ENCODE measurements at regions not wholly inside any gene's neighbourhood (a gene's known extent, or its start where the extent isn't known, plus 50 kb on each side); places are given as distances from the start of the nearest gene placed in this dataset.

DNA sequence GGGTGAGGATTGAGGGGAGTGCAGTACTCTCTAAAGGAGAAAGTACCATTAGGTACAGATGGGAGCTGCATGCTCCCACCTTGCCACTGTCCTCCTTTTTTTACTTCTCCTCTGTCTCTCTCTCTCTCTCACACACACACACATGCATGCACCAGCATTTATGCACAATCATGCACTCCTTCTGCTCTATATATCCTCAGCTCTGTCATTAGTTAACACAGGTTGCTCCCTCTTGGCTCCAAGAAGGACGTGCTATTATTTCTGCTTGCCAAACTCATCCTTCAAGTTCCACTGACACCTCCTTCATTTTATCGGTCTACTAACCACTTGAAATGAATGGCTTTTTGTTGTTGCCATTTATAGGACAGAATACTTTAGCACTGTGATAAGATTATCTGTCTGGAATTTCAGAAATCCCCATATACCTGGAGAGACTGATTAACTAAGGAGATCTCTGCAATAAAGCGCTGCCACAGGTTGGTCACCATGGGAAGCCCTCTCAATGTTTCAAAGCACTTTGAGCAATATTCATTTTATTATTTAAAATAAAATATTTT lies 178.5 kb upstream of the TRIB2 start:
- Histone ChIP-seq H3K36me3 (ENCODE audit: control insufficient read depth, insufficient read depth, low read length) (no peaks in the 10 kb centered on the region), H3K4me3 (ENCODE audit: low read depth, low read length) (no peak overlapping the region), H3K27me3 (ENCODE audit: control insufficient read depth, insufficient read depth, low read length) (no peaks in the 10 kb centered on the region), H3K9me3 (ENCODE audit: control insufficient read depth, insufficient read depth, low read length) (no peaks in the 10 kb centered on the region), H3K27ac (ENCODE audit: low read depth, low read length) (no peak overlapping the region), H3K4me1 (ENCODE audit: control insufficient read depth, insufficient read depth, low read length) (no peaks in the 10 kb centered on the region)
- DNase-seq (ENCODE audit: low read depth in 4 of 6, low spot score in 6 of 6): peak in 1 of 6 donors; percentile 29
- no CpG with 5 or more reads among the region's 3 CpGs for WGBS (ENCODE audit: insufficient coverage)

DNA sequence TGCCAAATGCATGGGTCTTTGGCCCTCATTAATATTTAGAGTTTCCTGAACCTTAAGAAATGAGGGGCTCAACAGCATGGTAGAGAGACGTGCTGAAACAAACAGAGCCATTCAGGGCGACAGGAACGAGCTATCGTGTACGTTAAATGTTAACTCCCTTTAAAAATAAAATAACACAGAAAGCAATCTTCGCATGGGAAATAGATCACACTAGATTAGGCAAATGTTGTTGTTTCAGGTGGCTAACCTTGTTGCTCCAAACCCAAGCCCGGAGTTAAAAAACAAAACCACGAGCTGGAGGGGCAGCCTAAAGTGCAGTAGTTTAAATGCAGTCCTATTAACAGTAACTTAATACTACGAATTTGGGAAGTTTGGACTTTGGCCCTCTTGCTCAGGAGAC lies 177.4 kb upstream of the TRIB2 start:
- H3K4me3 ChIP-seq (ENCODE audit: low read depth, low read length): no peak overlapping the region
- peak in 1 of 6 donors; percentile 23 for DNase-seq (ENCODE audit: low read depth in 4 of 6, low spot score in 6 of 6)

DNA sequence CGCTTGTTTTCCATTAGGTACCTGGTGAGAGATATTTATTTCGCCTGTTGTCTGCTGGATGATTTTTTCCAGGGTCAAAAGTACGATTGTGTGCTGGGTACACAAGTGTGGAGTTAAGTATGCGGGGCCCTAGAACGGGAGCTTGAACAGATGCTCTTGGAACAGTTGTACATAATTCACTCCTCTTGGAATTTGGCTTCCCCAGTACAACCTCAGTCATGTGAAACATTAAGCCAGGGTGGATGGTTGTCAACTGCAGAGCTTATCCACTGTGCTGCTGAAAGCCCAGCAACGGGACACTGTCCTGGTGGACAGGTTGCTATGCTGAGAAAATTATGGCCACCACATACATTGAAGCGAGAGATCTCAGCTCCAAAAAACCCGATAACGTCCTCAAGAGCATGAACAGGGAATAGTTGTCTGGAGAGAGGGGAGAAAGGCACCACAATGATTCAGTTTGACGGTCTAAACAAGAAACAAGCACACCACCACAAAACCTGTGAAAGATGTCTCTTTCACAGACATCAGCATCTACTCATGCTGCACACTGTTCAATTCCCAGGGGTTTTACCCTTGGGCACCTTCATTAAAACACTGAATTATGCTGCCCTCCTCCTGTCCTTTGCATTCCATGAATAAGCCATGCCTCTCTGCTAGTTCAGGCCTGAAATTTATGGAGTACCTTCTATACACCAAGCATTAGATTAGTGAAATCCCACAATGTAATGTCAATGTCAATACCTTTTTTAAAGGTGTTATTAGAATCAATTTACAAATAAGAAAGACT lies 176.8 kb upstream of the TRIB2 start:
- WGBS (ENCODE audit: insufficient coverage): 69% methylated on average over 4 of the region's 10 CpGs
- H3K4me3 ChIP-seq (ENCODE audit: low read depth, low read length): no peak overlapping the region
- no peaks in the 10 kb centered on the region for H3K4me1 ChIP-seq (ENCODE audit: control insufficient read depth, insufficient read depth, low read length)
- no peaks in the 10 kb centered on the region for H3K9me3 ChIP-seq (ENCODE audit: control insufficient read depth, insufficient read depth, low read length)
- no peaks in the 10 kb centered on the region for H3K36me3 ChIP-seq (ENCODE audit: control insufficient read depth, insufficient read depth, low read length)
- DNase-seq (ENCODE audit: low read depth in 4 of 6, low spot score in 6 of 6): peak in 2 of 6 donors; percentile 32 to 42
- H3K27ac ChIP-seq (ENCODE audit: low read depth, low read length): no peak overlapping the region
- H3K27me3 ChIP-seq (ENCODE audit: control insufficient read depth, insufficient read depth, low read length): no peaks in the 10 kb centered on the region

More for the DNA sequence above, 177.4 kb upstream of the TRIB2 start:
- H3K36me3 ChIP-seq (ENCODE audit: control insufficient read depth, insufficient read depth, low read length): no peaks in the 10 kb centered on the region
- no peak overlapping the region for H3K27ac ChIP-seq (ENCODE audit: low read depth, low read length)
- no peaks in the 10 kb centered on the region for H3K9me3 ChIP-seq (ENCODE audit: control insufficient read depth, insufficient read depth, low read length)
- H3K27me3 ChIP-seq (ENCODE audit: control insufficient read depth, insufficient read depth, low read length): no peaks in the 10 kb centered on the region
- WGBS (ENCODE audit: insufficient coverage): 76% methylated on average over 2 of the region's 9 CpGs
- no peaks in the 10 kb centered on the region for H3K4me1 ChIP-seq (ENCODE audit: control insufficient read depth, insufficient read depth, low read length)

DNA sequence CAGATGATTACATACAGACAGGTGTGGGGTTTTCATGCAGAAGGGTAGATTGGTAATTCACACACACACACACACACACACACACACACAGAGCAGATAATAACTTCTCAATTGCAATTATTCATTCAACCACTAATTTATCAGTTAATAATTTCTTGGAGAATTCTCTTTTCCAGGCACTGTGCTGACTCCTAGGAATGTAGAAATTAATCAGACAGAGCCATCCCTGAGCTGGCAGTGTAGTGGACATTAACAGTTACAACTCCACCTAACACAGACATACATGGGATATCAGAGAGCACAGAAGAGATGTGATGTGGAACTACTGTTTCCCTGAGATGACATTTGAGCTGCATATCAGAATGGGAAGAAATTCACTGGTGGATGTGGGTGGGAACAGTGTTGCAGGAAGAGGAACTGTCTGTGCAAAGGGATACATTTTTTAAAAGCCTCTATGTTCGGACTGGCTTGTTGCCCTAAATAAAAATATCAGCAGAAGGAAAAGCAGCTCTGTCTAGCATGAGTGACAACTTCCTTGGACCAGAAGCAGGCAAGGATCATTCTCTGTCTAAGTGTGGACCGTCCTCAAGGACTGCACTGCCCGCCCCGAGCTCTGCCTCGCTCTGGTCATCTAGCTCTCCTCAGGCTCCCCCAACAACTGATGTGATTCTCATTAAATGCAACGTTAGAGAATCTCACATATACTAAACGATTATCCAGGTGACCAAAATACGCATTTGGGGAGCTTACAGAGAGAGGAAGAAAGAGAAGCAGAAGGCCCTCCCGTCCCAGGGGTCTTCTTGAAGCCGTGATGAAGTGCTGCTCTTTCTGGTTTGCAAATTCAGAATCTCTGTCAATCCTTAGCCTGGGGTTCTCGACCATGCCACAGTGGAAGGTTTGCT lies 173.4 kb upstream of the TRIB2 start:
- 81% methylated on average over 6 of the region's 11 CpGs for WGBS (ENCODE audit: insufficient coverage)

GRCh38 chr2:12543978-12544558 lies 172.7 kb upstream of the TRIB2 start:
- no peaks in the 10 kb centered on the region for H3K27me3 ChIP-seq (ENCODE audit: control insufficient read depth, insufficient read depth, low read length)
- WGBS (ENCODE audit: insufficient coverage): 77% methylated on average over 2 of the region's 7 CpGs
- DNase-seq (ENCODE audit: low read depth in 4 of 6, low spot score in 6 of 6): peak in 1 of 6 donors; percentile 15
- H3K27ac ChIP-seq (ENCODE audit: low read depth, low read length): peak overlapping the region; percentile 25
- no peaks in the 10 kb centered on the region for H3K36me3 ChIP-seq (ENCODE audit: control insufficient read depth, insufficient read depth, low read length)
- no peaks in the 10 kb centered on the region for H3K9me3 ChIP-seq (ENCODE audit: control insufficient read depth, insufficient read depth, low read length)
- no peaks in the 10 kb centered on the region for H3K4me1 ChIP-seq (ENCODE audit: control insufficient read depth, insufficient read depth, low read length)
- H3K4me3 ChIP-seq (ENCODE audit: low read depth, low read length): no peak overlapping the region

More for the DNA sequence above, 173.4 kb upstream of the TRIB2 start:
- H3K27ac ChIP-seq (ENCODE audit: low read depth, low read length): peak overlapping the region; percentile 25
- H3K9me3 ChIP-seq (ENCODE audit: control insufficient read depth, insufficient read depth, low read length): no peaks in the 10 kb centered on the region
- H3K27me3 ChIP-seq (ENCODE audit: control insufficient read depth, insufficient read depth, low read length): no peaks in the 10 kb centered on the region
- H3K4me1 ChIP-seq (ENCODE audit: control insufficient read depth, insufficient read depth, low read length): no peaks in the 10 kb centered on the region
- H3K4me3 ChIP-seq (ENCODE audit: low read depth, low read length): no peak overlapping the region
- no peak for DNase-seq (ENCODE audit: low read depth in 4 of 6, low spot score in 6 of 6)
- no peaks in the 10 kb centered on the region for H3K36me3 ChIP-seq (ENCODE audit: control insufficient read depth, insufficient read depth, low read length)

DNA sequence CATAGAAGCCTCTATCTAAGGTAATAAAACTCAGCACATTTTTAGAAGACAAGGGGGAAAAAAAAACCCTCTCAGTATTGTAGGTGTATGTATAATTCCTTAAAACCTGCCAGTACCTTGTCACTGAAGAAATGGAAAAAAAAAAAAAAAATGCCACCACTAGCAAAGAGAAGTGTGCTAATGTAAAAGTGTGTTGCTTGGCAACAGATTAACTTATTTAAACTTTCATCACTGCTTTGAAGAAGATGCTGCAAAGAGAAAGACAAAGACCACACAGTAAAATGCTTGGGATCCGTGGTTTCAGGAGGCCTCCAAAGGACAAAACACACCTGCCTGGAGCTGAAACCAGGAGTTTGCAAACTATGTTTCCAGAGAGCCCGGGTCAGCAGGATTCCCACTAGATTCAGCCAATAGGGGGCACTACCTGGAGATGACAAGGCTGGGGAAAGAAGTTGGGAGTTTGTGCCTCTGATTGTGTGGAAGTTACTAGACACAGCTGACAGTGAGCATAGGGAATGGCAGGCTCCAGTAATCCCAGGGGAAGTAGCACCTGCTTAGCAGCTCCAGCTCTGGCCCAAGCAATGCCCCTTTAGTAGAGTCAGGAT lies 169.1 kb upstream of the TRIB2 start:
- no peaks in the 10 kb centered on the region for H3K27me3 ChIP-seq (ENCODE audit: control insufficient read depth, insufficient read depth, low read length)
- no peaks in the 10 kb centered on the region for H3K9me3 ChIP-seq (ENCODE audit: control insufficient read depth, insufficient read depth, low read length)
- peak in 1 of 6 donors; percentile 57 for DNase-seq (ENCODE audit: low read depth in 4 of 6, low spot score in 6 of 6)
- H3K36me3 ChIP-seq (ENCODE audit: control insufficient read depth, insufficient read depth, low read length): no peaks in the 10 kb centered on the region
- H3K4me3 ChIP-seq (ENCODE audit: low read depth, low read length): no peak overlapping the region
- 72% methylated on average over 2 of the region's 2 CpGs for WGBS (ENCODE audit: insufficient coverage)
- no peak overlapping the region for H3K27ac ChIP-seq (ENCODE audit: low read depth, low read length)
- no peaks in the 10 kb centered on the region for H3K4me1 ChIP-seq (ENCODE audit: control insufficient read depth, insufficient read depth, low read length)

GRCh38 chr2:12548906-12549305 lies 167.8 kb upstream of the TRIB2 start:
- H3K27ac ChIP-seq (ENCODE audit: low read depth, low read length): no peak overlapping the region
- H3K9me3 ChIP-seq (ENCODE audit: control insufficient read depth, insufficient read depth, low read length): no peaks in the 10 kb centered on the region
- no peak overlapping the region for H3K4me3 ChIP-seq (ENCODE audit: low read depth, low read length)
- WGBS (ENCODE audit: insufficient coverage): 60% methylated on average over 2 of the region's 4 CpGs
- no peaks in the 10 kb centered on the region for H3K27me3 ChIP-seq (ENCODE audit: control insufficient read depth, insufficient read depth, low read length)
- DNase-seq (ENCODE audit: low read depth in 4 of 6, low spot score in 6 of 6): no peak
- H3K4me1 ChIP-seq (ENCODE audit: control insufficient read depth, insufficient read depth, low read length): no peaks in the 10 kb centered on the region
- no peaks in the 10 kb centered on the region for H3K36me3 ChIP-seq (ENCODE audit: control insufficient read depth, insufficient read depth, low read length)

GRCh38 chr2:12549641-12550040 lies 167.1 kb upstream of the TRIB2 start:
- H3K27ac ChIP-seq (ENCODE audit: low read depth, low read length): no peak overlapping the region
- no CpG with 5 or more reads among the region's 2 CpGs for WGBS (ENCODE audit: insufficient coverage)
- H3K4me3 ChIP-seq (ENCODE audit: low read depth, low read length): no peak overlapping the region
- no peak for DNase-seq (ENCODE audit: low read depth in 4 of 6, low spot score in 6 of 6)
- no peaks in the 10 kb centered on the region for H3K36me3 ChIP-seq (ENCODE audit: control insufficient read depth, insufficient read depth, low read length)
- H3K4me1 ChIP-seq (ENCODE audit: control insufficient read depth, insufficient read depth, low read length): peaks cover 6% of the 10 kb centered on the region
- no peaks in the 10 kb centered on the region for H3K9me3 ChIP-seq (ENCODE audit: control insufficient read depth, insufficient read depth, low read length)
- H3K27me3 ChIP-seq (ENCODE audit: control insufficient read depth, insufficient read depth, low read length): no peaks in the 10 kb centered on the region

- no peak overlapping the region for H3K27ac ChIP-seq (ENCODE audit: low read depth, low read length)
- peaks cover 6% of the 10 kb centered on the region for H3K4me1 ChIP-seq (ENCODE audit: control insufficient read depth, insufficient read depth, low read length)
- H3K36me3 ChIP-seq (ENCODE audit: control insufficient read depth, insufficient read depth, low read length): no peaks in the 10 kb centered on the region
- no peak for DNase-seq (ENCODE audit: low read depth in 4 of 6, low spot score in 6 of 6)
- no peaks in the 10 kb centered on the region for H3K27me3 ChIP-seq (ENCODE audit: control insufficient read depth, insufficient read depth, low read length)
- H3K4me3 ChIP-seq (ENCODE audit: low read depth, low read length): no peak overlapping the region
- no peaks in the 10 kb centered on the region for H3K9me3 ChIP-seq (ENCODE audit: control insufficient read depth, insufficient read depth, low read length)
- whole genome bisulfite sequencing (ENCODE audit: insufficient coverage): 89% methylated on average over 5 of the region's 7 CpGs
Observed at GRCh38 chr2:12552092-12552491, 164.6 kb upstream of the TRIB2 start.
